Upper lobe of left lung (tissue), 6 donors: ENCODE measurements at regions not wholly inside any gene's neighbourhood (a gene's known extent, or its start where the extent isn't known, plus 50 kb on each side); places are given as distances from the start of the nearest gene placed in this dataset.

Experiments used
- ATAC-seq, 2 donors: fragments of 200-7000 bp; cut with Tn5 transposase; one replicate each; pipeline ENCODE4 v1.9.1; 2022; ENCODE audit warnings: mild to moderate bottlenecking in 2 of 2, moderate library complexity in 2 of 2; ENCODE audit not compliant: low FRiP score in 2 of 2
- DNase-seq, 2 donors: peaks; one replicate each; pipeline ENCODE4 v3.0.0-alpha.2; 2019 to 2020
- H3K27ac ChIP-seq, 4 donors: fragments of 200-600 bp; sonication (generic); one replicate each; pipeline ENCODE4 v1.5.1; 2016 to 2019
- H3K27me3 ChIP-seq, 4 donors: fragments of 200-600 bp; sonication (generic); one replicate each; pipeline ENCODE4 v1.5.1; 2017 to 2019
- H3K36me3 ChIP-seq, 4 donors: fragments of 200-600 bp; sonication (generic); one replicate each; pipeline ENCODE4 v1.5.1; 2016 to 2019
- H3K4me1 ChIP-seq, 4 donors: fragments of 200-600 bp; sonication (generic); one replicate each; pipeline ENCODE4 v1.5.1; 2018 to 2019
- H3K4me3 ChIP-seq, 4 donors: fragments of 200-600 bp; sonication (generic); one replicate each; pipeline ENCODE4 v1.5.1; 2017 to 2019; ENCODE audit warnings: mild to moderate bottlenecking in 2 of 4, moderate library complexity in 1 of 4
- H3K9me3 ChIP-seq, 4 donors: fragments of 200-600 bp; sonication (generic); one replicate each; pipeline ENCODE4 v1.5.1; 2018 to 2019
- EP300 ChIP-seq, 4 donors: sonication (generic); formaldehyde crosslinking; IDR thresholded peaks; one replicate each; pipeline ENCODE4 v1.5.1; 2017; ENCODE audit warnings: antibody characterized with exemption in 4 of 4, control low read depth in 2 of 4
- POLR2A ChIP-seq, 4 donors: fragments of 450-650 bp; IDR thresholded peaks; one replicate each; pipeline ENCODE4 v1.5.1; 2016 to 2017; ENCODE audit warnings: antibody characterized with exemption in 4 of 4, mild to moderate bottlenecking in 2 of 4
- POLR2AphosphoS5 ChIP-seq, 2 donors: sonication (generic); formaldehyde crosslinking; IDR thresholded peaks; one replicate each; pipeline ENCODE4 v1.5.1; 2017; ENCODE audit warnings: antibody characterized with exemption in 2 of 2
- WGBS, 2 donors: methylation state at CpG; one replicate each; pipeline ENCODE4 v1.1.5; 2017 to 2018; 5-methylcytosine and 5-hydroxymethylcytosine counted together
- TF ChIP-seq, protein P1 (sequence below), 6 experiments: fragments of 450-650 bp in 4 of 6; fragments of 200-600 bp in 2 of 6; sonication (generic) in 2 of 6; IDR thresholded peaks; one replicate each; pipeline ENCODE4 v1.5.1; 2016 to 2019; ENCODE audit warnings: antibody characterized with exemption in 6 of 6
- donor health status: DM: no; HTN: no; CAD: no; lungs with moderate emphysema.
- donor health status: DM: no; HTN: yes; CAD: no; lungs with severe emphysema.

DNA sequence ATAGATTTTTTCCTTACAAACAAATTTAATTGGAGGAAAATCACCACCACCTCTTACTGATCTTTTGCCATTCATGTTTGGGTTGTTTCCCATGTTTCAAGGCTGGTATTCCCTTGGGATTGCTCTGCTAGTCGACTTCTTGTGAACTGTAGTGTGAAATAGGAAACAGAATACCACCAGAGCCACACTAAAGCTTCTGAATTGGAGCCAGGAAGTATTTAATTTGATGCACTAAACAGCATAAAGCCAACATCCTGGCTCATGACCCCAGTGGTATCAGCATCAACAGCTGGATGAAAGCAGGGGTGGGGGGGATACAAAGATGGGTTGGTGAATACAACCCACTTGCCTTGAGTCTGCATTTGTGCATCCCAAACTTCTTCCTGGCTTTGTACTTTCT lies 127.5 kb downstream of the TBC1D30 start:
- DNase-seq (no peak), ATAC-seq (no peak)
- TF ChIP-seq POLR2A (IDR thresholded peaks at IDR 0.05) (no peak), POLR2AphosphoS5 (IDR thresholded peaks at IDR 0.05) (no peak), EP300 (IDR thresholded peaks at IDR 0.05) (no peak)
- TF ChIP-seq, protein P1, sequence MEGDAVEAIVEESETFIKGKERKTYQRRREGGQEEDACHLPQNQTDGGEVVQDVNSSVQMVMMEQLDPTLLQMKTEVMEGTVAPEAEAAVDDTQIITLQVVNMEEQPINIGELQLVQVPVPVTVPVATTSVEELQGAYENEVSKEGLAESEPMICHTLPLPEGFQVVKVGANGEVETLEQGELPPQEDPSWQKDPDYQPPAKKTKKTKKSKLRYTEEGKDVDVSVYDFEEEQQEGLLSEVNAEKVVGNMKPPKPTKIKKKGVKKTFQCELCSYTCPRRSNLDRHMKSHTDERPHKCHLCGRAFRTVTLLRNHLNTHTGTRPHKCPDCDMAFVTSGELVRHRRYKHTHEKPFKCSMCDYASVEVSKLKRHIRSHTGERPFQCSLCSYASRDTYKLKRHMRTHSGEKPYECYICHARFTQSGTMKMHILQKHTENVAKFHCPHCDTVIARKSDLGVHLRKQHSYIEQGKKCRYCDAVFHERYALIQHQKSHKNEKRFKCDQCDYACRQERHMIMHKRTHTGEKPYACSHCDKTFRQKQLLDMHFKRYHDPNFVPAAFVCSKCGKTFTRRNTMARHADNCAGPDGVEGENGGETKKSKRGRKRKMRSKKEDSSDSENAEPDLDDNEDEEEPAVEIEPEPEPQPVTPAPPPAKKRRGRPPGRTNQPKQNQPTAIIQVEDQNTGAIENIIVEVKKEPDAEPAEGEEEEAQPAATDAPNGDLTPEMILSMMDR (IDR thresholded peaks at IDR 0.05) = no peak
- no peaks in the 10 kb centered on the region for H3K9me3 ChIP-seq
- H3K4me3 ChIP-seq = no peak overlapping the region
- no peaks in the 10 kb centered on the region for H3K27me3 ChIP-seq
- no peak overlapping the region for H3K27ac ChIP-seq
- WGBS, 2 donors = 17 to 36% methylated on average over 1 of the region's 1 CpG
- peaks cover 0 to 8% (median 3%) of the 10 kb centered on the region in 4 donors for H3K4me1 ChIP-seq
- no peaks in the 10 kb centered on the region for H3K36me3 ChIP-seq

DNA sequence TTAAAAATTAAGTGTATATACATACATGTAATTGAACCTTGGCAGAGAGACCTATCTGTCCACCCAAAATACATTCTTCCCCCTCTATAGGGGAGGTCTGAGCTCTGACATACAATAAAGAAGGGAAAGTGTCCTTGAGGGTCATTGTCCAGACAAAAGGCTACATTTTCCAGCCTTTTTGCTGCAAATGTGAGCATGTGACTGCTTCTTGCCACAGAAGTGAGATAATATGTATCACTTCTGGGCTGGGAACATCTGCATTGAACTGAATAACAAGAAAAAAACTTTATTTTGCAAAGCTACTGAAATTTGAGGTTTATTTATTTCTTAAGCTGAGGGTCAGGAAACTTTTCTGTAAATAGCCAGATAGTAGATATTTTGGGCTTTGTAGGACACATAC lies 131.3 kb downstream of the TBC1D30 start:
- TF ChIP-seq EP300 (IDR thresholded peaks at IDR 0.05) (no peak), POLR2A (IDR thresholded peaks at IDR 0.05) (no peak), POLR2AphosphoS5 (IDR thresholded peaks at IDR 0.05) (no peak)
- TF ChIP-seq, protein P1 (IDR thresholded peaks at IDR 0.05) = no peak
- ATAC-seq (no peak), DNase-seq (no peak)
- H3K4me3 ChIP-seq = no peak overlapping the region
- H3K9me3 ChIP-seq = no peaks in the 10 kb centered on the region
- H3K36me3 ChIP-seq = no peaks in the 10 kb centered on the region
- H3K27me3 ChIP-seq = no peaks in the 10 kb centered on the region
- H3K4me1 ChIP-seq = peaks cover 0 to 4% (median 0%) of the 10 kb centered on the region in 4 donors
- H3K27ac ChIP-seq = no peak overlapping the region

DNA sequence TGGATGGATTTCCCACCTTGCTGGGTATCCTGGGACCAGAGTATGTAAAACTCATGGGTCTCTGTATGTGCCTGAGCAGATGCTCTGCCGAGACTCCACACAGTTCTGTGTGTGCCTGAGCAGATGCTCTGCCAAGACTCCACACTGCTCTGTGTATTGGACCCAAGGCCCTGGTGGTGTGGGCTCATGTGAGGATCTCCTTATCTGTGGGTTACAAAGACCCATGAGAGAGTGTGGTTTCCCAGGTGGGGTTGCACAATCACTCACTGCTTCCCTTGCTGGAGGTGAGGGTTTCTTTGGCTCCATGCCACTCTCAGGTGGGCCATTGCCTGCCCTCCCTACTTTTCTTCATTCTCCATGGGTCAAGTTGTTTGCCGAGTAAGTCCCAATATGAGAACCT lies 141.5 kb downstream of the TBC1D30 start:
- ATAC-seq (no peak), DNase-seq (no peak)
- no peaks in the 10 kb centered on the region for H3K9me3 ChIP-seq
- TF ChIP-seq POLR2AphosphoS5 (IDR thresholded peaks at IDR 0.05) (no peak), EP300 (IDR thresholded peaks at IDR 0.05) (no peak), POLR2A (IDR thresholded peaks at IDR 0.05) (no peak)
- TF ChIP-seq, protein P1 (IDR thresholded peaks at IDR 0.05) = no peak
- no peak overlapping the region for H3K4me3 ChIP-seq
- WGBS, 2 donors = 82 to 95% methylated on average over 1 to 2 of the region's 2 CpGs
- no peak overlapping the region for H3K27ac ChIP-seq
- no peaks in the 10 kb centered on the region for H3K4me1 ChIP-seq
- no peaks in the 10 kb centered on the region for H3K27me3 ChIP-seq
- no peaks in the 10 kb centered on the region for H3K36me3 ChIP-seq

DNA sequence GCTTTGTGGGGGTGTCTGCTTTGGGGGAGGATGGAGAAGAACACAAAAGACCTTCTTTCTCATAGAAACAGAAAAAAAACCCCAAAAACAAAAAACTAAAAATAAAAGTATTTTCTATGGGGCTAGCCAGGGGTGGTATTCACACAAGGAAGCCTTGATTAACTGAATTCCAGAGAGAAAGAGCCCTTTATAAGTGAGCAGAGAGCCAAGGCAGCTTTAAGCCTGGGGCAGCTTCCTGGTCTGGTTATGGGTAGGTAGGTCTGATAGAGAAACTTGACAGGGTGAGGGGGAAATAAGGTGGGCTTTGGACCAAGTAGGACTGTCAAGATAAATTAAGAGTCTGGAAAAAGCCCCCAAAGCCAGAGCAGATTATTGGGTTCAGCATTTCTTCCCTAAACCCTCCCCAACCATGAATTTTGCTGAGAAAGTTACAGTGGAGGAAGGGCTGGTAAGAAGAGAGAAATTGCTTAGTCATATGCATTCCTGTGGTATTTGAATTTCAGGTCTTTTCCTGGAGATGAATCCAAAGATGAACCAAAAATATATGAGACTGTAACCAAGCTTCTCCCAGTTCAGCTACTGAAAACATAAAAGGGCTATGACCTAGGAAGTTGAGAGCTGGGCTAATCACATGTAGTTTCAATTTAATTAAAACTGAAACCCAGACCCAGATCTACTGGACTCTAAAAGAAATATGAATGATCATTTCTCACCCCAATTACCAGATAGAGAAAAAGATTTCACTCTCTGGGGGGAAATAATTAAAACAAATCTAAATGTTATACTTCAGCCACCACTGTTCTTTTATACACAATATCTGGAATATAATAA lies 144.8 kb downstream of the TBC1D30 start:
- Histone ChIP-seq H3K27ac (no peak overlapping the region), H3K36me3 (no peaks in the 10 kb centered on the region), H3K4me1 (no peaks in the 10 kb centered on the region), H3K27me3 (no peaks in the 10 kb centered on the region), H3K4me3 (no peak overlapping the region), H3K9me3 (no peaks in the 10 kb centered on the region)
- ATAC-seq (no peak), DNase-seq (no peak)
- TF ChIP-seq, protein P1 (IDR thresholded peaks at IDR 0.05) = no peak
- TF ChIP-seq POLR2AphosphoS5 (IDR thresholded peaks at IDR 0.05) (no peak), EP300 (IDR thresholded peaks at IDR 0.05) (no peak), POLR2A (IDR thresholded peaks at IDR 0.05) (no peak)

DNA sequence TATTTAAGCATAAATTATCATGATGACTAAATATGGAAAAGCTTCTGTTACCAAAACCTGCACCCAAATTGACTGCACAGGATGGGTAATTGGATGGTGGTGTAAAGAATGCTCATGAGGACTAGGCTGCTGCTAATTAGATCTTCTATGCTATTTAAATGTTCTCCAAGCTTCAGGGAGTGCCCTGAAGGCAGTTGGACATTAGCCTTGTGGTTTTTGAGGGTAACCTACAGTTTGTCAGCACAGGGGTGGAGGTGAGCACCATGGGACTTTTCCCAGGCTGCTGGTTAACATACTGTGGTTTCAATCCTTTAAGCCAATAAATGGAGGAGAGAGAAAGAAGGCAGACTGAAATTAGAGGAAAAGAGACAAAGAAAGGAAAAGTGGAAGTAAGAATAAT lies 145.0 kb downstream of the WIF1 start:
- no peak for DNase-seq
- H3K9me3 ChIP-seq = no peaks in the 10 kb centered on the region
- TF ChIP-seq, protein P1 (IDR thresholded peaks at IDR 0.05) = no peak
- TF ChIP-seq POLR2AphosphoS5 (IDR thresholded peaks at IDR 0.05) (no peak), EP300 (IDR thresholded peaks at IDR 0.05) (no peak), POLR2A (IDR thresholded peaks at IDR 0.05) (no peak)
- ATAC-seq = no peak
- H3K4me3 ChIP-seq = no peak overlapping the region
- H3K27ac ChIP-seq = no peak overlapping the region
- no peaks in the 10 kb centered on the region for H3K27me3 ChIP-seq
- H3K4me1 ChIP-seq = no peaks in the 10 kb centered on the region
- H3K36me3 ChIP-seq = no peaks in the 10 kb centered on the region
